Activated B cell treated with CpG ODN at 0.5 μM for 24 hours (primary cell): ENCODE measurements at regions not wholly inside any gene's neighbourhood (a gene's known extent, or its start where the extent isn't known, plus 50 kb on each side); places are given as distances from the start of the nearest gene placed in this dataset.
"Not testable (repeated sequence)": the region's sequence is repeated elsewhere in the genome, so short reads cannot be mapped to it uniquely, and the experiment has no call there.

ENCODE experiments used
- ATAC-seq: fragments of 200-7000 bp; cut with Tn5 transposase; one replicate; pipeline ENCODE4 v1.10.0; 2021; ENCODE audit warnings: low read depth, mild to moderate bottlenecking, moderate library complexity
- CTCF ChIA-PET: fragments of 350-600 bp; sonication (Branson Sonifier 250); formaldehyde crosslinking; loops from one replicate; lab custom pipeline; 2021; ENCODE audit warnings: antibody characterized with exemption; lab: Charles Lee
- POLR2A ChIA-PET: fragments of 350-600 bp; sonication (Branson Sonifier 250); formaldehyde crosslinking; loops from one replicate; lab custom pipeline; 2021; ENCODE audit warnings: antibody characterized with exemption; lab: Charles Lee
- DNase-seq: peaks from one replicate; pipeline ENCODE4 v3.0.0; 2022
- H3K27ac Mint-ChIP-seq: one replicate; pipeline ENCODE4 v1.8.0; 2020; ENCODE audit warnings: mixed read lengths
- H3K27me3 Mint-ChIP-seq: one replicate; pipeline ENCODE4 v1.8.0; 2021; ENCODE audit warnings: mixed read lengths
- H3K36me3 Mint-ChIP-seq: one replicate; pipeline ENCODE4 v1.8.0; 2021; ENCODE audit warnings: low read depth, mixed read lengths
- H3K4me1 Mint-ChIP-seq: one replicate; pipeline ENCODE4 v1.8.0; 2021; ENCODE audit warnings: mixed read lengths
- H3K4me3 Mint-ChIP-seq: one replicate; pipeline ENCODE4 v1.8.0; 2020; ENCODE audit warnings: mild to moderate bottlenecking, mixed read lengths
- H3K9me3 Mint-ChIP-seq: one replicate; pipeline ENCODE4 v1.8.0; 2020; ENCODE audit warnings: mixed read lengths
- CTCF ChIP-seq: fragments of 200-600 bp; IDR thresholded peaks from one replicate; pipeline ENCODE4 v1.8.0; 2022; ENCODE audit warnings: antibody characterized with exemption, mild to moderate bottlenecking
- intact Hi-C: fragments of 100-400 bp; cut with micrococcal nuclease; formaldehyde crosslinking; loops from one replicate; pipeline ENCODE4 v1.15.1; 2024

GRCh38 chr3:6022621-6023020, 835.1 kb downstream of the EDEM1 start:
- H3K9me3 Mint-ChIP-seq: peaks cover 6% of the 10 kb centered on the region
- CTCF ChIA-PET: no interaction called here
- TF ChIP-seq CTCF: no peak
- DNase-seq: no peak
- no peaks in the 10 kb centered on the region for H3K36me3 Mint-ChIP-seq
- H3K27me3 Mint-ChIP-seq: no peaks in the 10 kb centered on the region
- intact Hi-C loops: no loop called here
- no peak overlapping the region for H3K27ac Mint-ChIP-seq
- ATAC-seq: no peak
- POLR2A ChIA-PET: no interaction called here
- H3K4me3 Mint-ChIP-seq: no peak overlapping the region
- no peaks in the 10 kb centered on the region for H3K4me1 Mint-ChIP-seq

- CTCF ChIA-PET: no interaction called here
- Mint-ChIP-seq H3K4me1 (no peaks in the 10 kb centered on the region), H3K27ac (no peak overlapping the region), H3K27me3 (no peaks in the 10 kb centered on the region), H3K36me3 (no peaks in the 10 kb centered on the region), H3K4me3 (no peak overlapping the region), H3K9me3 (peaks cover 6% of the 10 kb centered on the region)
- intact Hi-C loops: no loop called here
- DNase-seq (no peak), ATAC-seq (no peak)
- POLR2A ChIA-PET: no interaction called here
- TF ChIP-seq CTCF: no peak
Measured at GRCh38 chr3:6025032-6025431, 835.9 kb upstream of the GRM7 start.

GRCh38 chr3:6030648-6031047, 830.3 kb upstream of the GRM7 start:
- intact Hi-C loops, POLR2A ChIA-PET, DNase-seq, H3K27me3 Mint-ChIP-seq, H3K36me3 Mint-ChIP-seq, H3K27ac Mint-ChIP-seq, CTCF ChIA-PET, H3K4me1 Mint-ChIP-seq, H3K9me3 Mint-ChIP-seq, H3K4me3 Mint-ChIP-seq, ATAC-seq: not testable (repeated sequence)

- intact Hi-C loops: no loop called here
- CTCF ChIA-PET: no interaction called here
Measured at GRCh38 chr3:6035626-6036025, 825.3 kb upstream of the GRM7 start.

GRCh38 chr3:6039971-6040370, 820.9 kb upstream of the GRM7 start:
- Mint-ChIP-seq H3K27me3 (no peaks in the 10 kb centered on the region), H3K27ac (no peak overlapping the region), H3K4me3 (no peak overlapping the region), H3K36me3 (no peaks in the 10 kb centered on the region), H3K9me3 (peaks cover 14% of the 10 kb centered on the region), H3K4me1 (no peaks in the 10 kb centered on the region)
- no peak for ATAC-seq
- intact Hi-C loops: no loop called here
- POLR2A ChIA-PET: no interaction called here
- DNase-seq: no peak
- no peak for TF ChIP-seq CTCF
- CTCF ChIA-PET: no interaction called here

More at GRCh38 chr3:6035626-6036025, 825.3 kb upstream of the GRM7 start:
- no peak overlapping the region for H3K27ac Mint-ChIP-seq
- no peaks in the 10 kb centered on the region for H3K36me3 Mint-ChIP-seq
- TF ChIP-seq CTCF: no peak
- H3K27me3 Mint-ChIP-seq: no peaks in the 10 kb centered on the region
- peaks cover 18% of the 10 kb centered on the region for H3K9me3 Mint-ChIP-seq
- ATAC-seq (no peak), DNase-seq (no peak)
- POLR2A ChIA-PET: no interaction called here
- H3K4me3 Mint-ChIP-seq: no peak overlapping the region
- no peaks in the 10 kb centered on the region for H3K4me1 Mint-ChIP-seq

GRCh38 chr3:6041894-6042293, 819.0 kb upstream of the GRM7 start:
- no peak for TF ChIP-seq CTCF
- intact Hi-C loops: no loop called here
- POLR2A ChIA-PET: no interaction called here

More at GRCh38 chr3:6041894-6042293, 819.0 kb upstream of the GRM7 start:
- no peak overlapping the region for H3K27ac Mint-ChIP-seq
- CTCF ChIA-PET: no interaction called here
- no peaks in the 10 kb centered on the region for H3K36me3 Mint-ChIP-seq
- DNase-seq: no peak
- peaks cover 15% of the 10 kb centered on the region for H3K9me3 Mint-ChIP-seq
- ATAC-seq: no peak
- H3K4me3 Mint-ChIP-seq: no peak overlapping the region
- no peaks in the 10 kb centered on the region for H3K27me3 Mint-ChIP-seq
- H3K4me1 Mint-ChIP-seq: no peaks in the 10 kb centered on the region
